ENCODE measurements at regions not wholly inside any gene's neighbourhood (a gene's known extent, or its start where the extent isn't known, plus 50 kb on each side); places are given as distances from the start of the nearest gene placed in this dataset.

GRCh38 chr1:217004776-217005436 lies 281.7 kb upstream of the ESRRG start:
- TF ChIP-seq, protein P1, sequence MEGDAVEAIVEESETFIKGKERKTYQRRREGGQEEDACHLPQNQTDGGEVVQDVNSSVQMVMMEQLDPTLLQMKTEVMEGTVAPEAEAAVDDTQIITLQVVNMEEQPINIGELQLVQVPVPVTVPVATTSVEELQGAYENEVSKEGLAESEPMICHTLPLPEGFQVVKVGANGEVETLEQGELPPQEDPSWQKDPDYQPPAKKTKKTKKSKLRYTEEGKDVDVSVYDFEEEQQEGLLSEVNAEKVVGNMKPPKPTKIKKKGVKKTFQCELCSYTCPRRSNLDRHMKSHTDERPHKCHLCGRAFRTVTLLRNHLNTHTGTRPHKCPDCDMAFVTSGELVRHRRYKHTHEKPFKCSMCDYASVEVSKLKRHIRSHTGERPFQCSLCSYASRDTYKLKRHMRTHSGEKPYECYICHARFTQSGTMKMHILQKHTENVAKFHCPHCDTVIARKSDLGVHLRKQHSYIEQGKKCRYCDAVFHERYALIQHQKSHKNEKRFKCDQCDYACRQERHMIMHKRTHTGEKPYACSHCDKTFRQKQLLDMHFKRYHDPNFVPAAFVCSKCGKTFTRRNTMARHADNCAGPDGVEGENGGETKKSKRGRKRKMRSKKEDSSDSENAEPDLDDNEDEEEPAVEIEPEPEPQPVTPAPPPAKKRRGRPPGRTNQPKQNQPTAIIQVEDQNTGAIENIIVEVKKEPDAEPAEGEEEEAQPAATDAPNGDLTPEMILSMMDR (IDR thresholded peaks at IDR 0.05; ENCODE audit: low read depth, low read length, poor library complexity, severe bottlenecking), result no peak
- TF ChIP-seq EZH2phosphoT487 (IDR thresholded peaks at IDR 0.05; ENCODE audit: borderline replicate concordance, low read length), result no peak

Measured in DOHH2 (cell line).